GM19463 (cell line): ENCODE measurements at regions not wholly inside any gene's neighbourhood (a gene's known extent, or its start where the extent isn't known, plus 50 kb on each side); places are given as distances from the start of the nearest gene placed in this dataset.
A peak's percentile ranks its signal among the peaks of the same experiment; 100 is the strongest.
"Not testable (repeated sequence)": the region's sequence is repeated elsewhere in the genome, so short reads cannot be mapped to it uniquely, and the experiment has no call there.

ENCODE experiments used
- ATAC-seq: cut with Tn5 transposase; IDR thresholded peaks from one replicate; pipeline ENCODE4 v1.9.1; 2021; ENCODE audit warnings: mild to moderate bottlenecking, moderate library complexity; ENCODE audit not compliant: unreplicated experiment

DNA sequence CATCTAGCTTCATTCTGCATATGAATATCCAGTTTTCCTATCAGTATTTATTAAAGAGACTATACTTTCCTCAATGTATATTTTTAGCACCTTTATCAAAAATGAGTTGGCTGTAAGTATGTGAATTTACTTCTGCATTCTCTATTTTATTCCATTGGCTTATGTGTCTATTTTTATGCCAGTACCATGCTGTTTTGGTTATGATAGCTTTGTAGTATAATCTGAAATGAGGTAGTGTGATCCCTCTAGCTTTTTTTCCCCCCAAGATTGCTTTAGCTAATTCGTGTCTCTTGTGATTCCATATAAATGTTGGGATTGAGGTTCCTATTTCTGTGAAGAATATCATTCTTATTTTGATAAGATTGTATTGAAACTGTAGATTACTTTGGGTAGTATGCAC is 469.1 kb upstream of the MAP3K7 start:
- no peak for ATAC-seq

GRCh38 chr6:91052473-91053450 is 465.9 kb upstream of the MAP3K7 start:
- not testable (repeated sequence) for ATAC-seq

- ATAC-seq, result no peak
Observed at GRCh38 chr6:91045161-91045560, 458.3 kb upstream of the MAP3K7 start.

- ATAC-seq, result no peak
Observed at GRCh38 chr6:91043751-91044150, 456.9 kb upstream of the MAP3K7 start.

DNA sequence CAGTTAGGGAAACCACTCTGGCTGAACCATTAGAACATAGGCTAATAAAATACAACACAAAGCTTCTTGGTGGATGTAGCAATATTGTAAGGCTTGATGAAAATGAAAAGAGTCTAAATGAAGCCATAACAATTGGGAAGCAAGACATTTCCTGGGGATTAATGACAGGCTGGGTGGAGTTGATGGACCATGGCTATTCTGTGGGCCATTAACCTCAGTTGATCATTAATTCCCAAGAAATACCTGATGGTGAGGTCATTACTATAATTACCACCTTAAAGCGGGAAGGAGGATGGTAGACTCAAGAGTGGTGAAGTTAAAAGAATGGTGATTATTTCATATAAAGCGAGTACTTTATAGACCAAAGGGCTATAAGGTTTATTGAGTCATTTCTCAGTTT is 455.8 kb upstream of the MAP3K7 start:
- ATAC-seq, result no peak

DNA sequence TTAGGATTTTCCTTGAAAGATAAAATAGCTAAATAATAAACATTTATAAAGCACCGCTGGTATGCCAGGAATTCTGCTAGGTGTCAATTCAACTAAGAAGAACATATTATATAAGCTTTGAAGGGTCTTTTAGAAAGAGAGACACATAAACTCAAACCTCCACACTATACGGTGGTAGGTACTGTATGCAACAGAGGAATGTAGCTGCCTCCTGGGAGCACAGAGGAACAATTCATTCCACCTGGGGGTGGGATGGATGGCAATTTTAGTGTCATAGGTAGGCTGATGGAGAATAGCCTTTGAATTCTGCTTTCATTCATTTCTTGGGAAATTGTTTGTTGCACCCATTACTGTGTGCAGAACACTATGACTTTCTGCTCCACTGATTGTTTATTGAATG is 447.1 kb upstream of the MAP3K7 start:
- ATAC-seq, result no peak

- no peak for ATAC-seq
Observed at GRCh38 chr6:91031581-91031980, 444.7 kb upstream of the MAP3K7 start.

DNA sequence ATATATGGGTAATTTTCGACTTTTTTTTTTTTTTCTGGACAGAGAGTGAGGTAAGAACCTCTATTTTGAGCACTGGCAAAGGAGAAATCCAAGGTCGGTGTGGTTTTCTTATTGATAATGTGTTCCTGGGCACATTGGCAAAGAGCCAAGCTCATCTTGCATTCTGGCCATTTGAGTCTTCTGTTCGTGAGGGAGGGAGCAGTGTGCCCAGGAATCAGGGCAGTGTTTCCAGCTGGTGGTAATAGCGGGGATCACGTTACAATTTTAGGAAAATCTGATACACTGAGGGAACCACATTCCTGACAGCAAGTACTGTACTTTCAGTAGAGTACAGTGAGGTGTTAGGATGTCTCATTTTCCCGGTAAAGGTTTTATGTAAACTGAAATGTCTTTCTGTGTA is 442.3 kb upstream of the MAP3K7 start:
- no peak for ATAC-seq

DNA sequence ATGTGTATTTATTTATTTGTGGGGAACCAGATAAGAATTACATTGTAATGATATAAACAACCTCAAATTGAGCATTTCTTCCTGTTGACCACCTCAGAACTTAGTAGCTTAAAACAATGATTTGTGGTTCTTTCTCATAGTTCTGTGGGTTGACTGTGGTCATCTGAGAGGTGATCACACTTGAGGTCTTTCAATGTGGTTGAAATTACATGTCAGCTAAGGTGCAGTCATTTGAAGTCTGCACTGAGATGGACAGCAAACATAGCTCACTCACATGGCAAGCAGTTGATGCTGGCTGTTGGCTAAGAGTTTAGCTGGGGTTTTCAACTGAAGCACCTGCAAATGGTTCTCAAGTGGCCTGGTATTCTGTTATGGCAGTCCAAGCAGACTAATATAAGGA is 436.7 kb upstream of the MAP3K7 start:
- ATAC-seq, result no peak

- peak; percentile 68 for ATAC-seq
Observed at GRCh38 chr6:91020744-91021143, 433.9 kb upstream of the MAP3K7 start.

DNA sequence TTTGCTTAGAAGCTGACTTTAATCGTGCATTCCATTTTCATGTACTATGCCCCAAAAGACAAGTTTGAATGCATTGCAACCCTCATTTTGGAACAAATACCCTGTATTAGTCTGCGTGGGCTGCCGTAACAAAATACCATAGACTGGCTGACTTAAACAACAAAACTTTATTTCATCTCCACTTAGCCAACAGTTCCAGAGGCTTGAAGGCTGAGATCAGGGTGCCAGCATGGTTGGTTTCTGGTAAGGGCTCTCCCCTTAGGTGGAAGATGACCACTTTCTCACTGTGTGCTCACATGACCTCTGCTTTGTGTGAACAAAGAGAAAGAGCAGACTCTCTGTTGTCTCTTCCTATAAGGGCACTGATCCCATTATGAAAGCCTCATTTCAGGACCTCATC is 431.7 kb upstream of the MAP3K7 start:
- no peak for ATAC-seq

- ATAC-seq, result no peak
Observed at GRCh38 chr6:91013511-91013910, 426.6 kb upstream of the MAP3K7 start.

DNA sequence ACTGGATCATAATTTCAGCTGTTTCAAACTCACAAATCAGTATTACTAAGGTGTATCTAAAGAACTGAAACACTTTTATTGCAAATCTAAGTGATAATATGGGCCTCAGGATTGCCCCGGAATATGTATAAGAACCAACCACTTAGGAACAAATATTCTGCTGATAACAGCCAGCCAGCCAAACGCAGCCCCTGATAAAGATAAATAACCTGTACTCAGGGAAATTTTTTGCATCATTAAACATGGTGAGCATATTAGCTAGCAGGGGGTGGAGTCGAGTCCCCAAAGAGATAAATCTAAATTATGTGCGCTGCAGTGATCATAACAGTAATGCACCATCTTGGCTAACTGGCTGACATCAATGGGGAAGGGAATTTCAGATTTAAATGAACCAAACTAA is 410.2 kb upstream of the MAP3K7 start:
- no peak for ATAC-seq

DNA sequence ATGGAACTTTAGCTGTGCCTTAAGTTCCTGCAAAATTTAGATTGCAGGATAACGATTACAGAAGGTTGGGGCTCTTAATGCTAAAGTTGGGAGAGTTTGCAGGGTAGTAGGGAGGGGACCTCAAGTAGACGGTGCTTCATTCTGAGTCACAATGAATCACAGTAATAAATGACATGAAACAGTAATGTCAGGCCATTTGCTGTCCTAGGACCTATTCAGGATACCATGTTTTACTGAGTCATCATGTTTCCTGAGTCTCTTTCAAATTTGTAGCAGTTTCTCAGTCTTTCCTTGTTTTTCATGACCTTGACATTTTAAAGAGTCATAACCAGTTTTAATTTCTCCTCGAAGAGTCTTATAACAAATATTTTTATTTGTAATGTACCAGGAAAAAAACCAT is 406.9 kb upstream of the MAP3K7 start:
- no peak for ATAC-seq

GRCh38 chr6:90989763-90990162 is 402.9 kb upstream of the MAP3K7 start:
- no peak for ATAC-seq

- no peak for ATAC-seq
Observed at GRCh38 chr6:90984066-90984465, 397.2 kb upstream of the MAP3K7 start.

DNA sequence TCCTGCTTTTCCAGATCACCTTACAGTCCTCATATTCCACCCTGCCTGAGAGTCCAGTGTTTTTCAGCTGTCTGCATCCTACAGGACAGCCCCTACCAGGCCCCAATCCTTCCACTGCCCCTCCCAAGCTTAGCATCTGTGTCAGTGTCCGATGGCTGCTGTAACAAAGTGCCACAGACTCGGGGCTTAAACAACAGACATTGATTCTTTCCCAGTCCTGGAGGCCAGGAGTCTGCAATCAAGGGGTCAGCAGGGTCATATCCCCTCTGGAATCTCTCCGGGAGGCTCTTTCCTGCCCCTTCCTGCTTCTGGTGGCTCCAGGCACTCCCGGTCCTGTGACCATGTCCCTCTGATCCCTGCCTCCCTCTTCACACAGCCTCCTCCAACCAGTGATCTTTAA is 396.6 kb upstream of the MAP3K7 start:
- no peak for ATAC-seq

DNA sequence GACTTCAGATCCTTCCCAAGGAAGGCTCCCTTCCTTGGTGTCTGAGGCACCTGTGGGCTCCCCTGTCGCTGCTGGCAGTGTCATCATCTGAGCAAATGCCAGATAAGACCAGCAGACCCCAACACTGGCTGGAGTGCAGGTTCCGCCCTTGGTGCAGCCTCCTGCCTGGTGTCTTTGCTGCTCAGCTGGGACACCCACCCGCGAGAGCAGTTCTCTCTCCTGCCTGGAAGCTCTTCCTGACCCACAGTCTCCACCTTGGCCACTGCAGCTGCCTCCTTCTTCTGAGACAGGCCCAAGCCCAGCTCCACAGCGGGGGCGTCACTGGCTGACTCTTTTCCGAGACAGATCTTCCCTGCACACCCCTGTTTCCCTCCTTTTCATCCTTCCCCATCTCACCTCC is 395.7 kb upstream of the MAP3K7 start:
- no peak for ATAC-seq

DNA sequence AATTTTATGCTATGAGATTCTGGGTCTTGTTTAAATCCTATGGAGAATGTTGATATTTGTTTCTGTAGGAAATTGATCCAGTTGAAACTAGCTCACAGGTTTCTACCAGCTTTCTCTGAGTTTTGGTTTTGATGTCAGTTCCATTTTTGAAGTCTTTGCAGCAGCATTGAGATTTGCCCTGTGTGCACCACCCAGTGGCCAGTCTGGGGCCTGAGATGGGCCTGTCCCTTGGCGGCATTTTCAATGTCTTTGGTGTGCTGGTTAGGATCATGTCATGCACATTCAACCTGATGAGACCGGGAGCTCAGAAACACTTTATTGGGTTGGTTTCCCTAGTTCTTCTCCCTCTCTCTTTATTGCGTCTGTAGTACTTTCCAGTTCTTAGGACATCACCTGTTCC is 395.2 kb upstream of the MAP3K7 start:
- no peak for ATAC-seq

DNA sequence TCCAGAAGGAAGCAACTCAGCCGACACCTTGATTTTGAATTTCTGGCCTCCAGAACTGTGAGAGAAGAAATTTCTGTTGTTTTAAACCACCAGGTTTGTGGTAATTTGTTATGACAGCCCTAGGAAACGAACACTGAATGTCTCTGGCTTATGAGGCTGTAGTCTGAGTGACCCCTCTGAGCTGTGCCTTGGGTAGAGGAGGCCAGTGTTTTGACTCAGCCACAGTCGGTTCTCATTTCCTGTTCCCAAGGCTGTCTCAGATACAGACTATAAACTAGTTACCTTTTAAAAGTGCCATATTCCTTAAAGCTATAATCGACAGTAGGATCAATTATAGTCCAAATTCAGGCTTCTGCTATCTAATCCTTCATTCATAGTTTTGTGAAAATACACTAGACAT is 391.2 kb upstream of the MAP3K7 start:
- peak; percentile 41 for ATAC-seq

DNA sequence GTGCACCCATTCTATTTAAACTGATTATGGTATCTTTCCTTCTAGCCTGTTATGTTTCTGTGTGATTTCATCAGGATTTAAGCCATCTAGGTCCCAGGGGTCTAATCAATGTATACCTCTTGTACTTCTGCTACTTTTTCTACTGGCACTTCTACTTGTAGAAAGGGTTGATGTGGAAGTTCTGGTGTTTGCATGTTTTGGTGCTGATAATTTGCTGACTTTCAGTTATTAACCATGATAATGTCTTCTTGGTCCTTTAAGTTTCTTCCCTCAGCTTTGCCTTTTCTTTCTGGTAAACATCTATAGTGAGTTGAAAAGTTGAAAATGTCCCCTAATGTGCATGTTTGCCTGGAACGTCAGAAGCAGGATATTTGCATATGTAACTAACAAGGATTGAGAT is 390.6 kb upstream of the MAP3K7 start:
- ATAC-seq, result no peak

- ATAC-seq, result no peak
Observed at GRCh38 chr6:90976341-90976740, 389.5 kb upstream of the MAP3K7 start.

GRCh38 chr6:90975741-90976140 is 388.9 kb upstream of the MAP3K7 start:
- no peak for ATAC-seq
